ENCODE measurements at regions not wholly inside any gene's neighbourhood (a gene's known extent, or its start where the extent isn't known, plus 50 kb on each side); places are given as distances from the start of the nearest gene placed in this dataset.

DNA sequence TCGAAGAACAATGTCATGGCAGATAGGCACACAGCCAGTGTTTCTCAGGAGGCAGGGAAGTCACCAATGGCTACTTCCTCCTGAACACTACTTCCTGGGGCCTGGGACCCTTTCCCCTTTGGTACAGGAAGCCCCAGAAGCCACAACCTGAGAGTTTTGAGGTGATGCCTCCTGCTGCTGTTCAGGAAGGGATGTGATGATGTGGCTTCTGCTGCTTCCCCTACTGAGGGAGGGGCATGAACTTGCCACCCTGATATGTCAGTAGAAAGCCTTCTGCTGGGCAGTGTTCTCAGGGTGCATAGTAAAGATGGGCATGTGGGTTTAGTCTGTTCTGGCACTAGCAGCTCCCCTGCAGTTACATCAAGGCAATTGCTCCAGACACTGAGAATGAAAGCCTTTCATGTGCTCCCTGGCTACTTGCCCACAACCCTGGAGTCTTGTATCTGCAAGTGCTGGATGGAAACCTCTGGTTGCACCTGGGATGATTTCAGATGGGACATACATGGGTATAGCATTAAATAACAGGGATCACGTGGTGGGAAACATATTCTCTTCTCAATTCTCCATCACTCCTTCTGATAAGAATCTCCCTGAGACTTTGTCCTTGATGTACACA, 69.3 kb downstream of the ADRA2A start:
- TF ChIP-seq NFIC (IDR thresholded peaks at IDR 0.05; ENCODE audit: low read depth, low read length), result no peak
- no peak for TF ChIP-seq JUNB (IDR thresholded peaks at IDR 0.05)
- TF ChIP-seq EGR1 (IDR thresholded peaks at IDR 0.05; ENCODE audit: borderline replicate concordance in 1 of 2, low read depth in 2 of 2, low read length in 2 of 2), result no peak
- ATAC-seq, result no peak
- no peaks in the 10 kb centered on the region for H3K9me3 ChIP-seq (replicated peaks; ENCODE audit: control insufficient read depth, insufficient read depth, low read length)
- 0% methylated on average over 2 of the region's 2 CpGs for WGBS (ENCODE audit: insufficient coverage, insufficient replicate concordance, low lambda C conversion rate, missing lambda C conversion rate)
- ChIA-PET POLR2A (no interaction called here), RAD21 (ENCODE audit: unreplicated experiment) (no interaction called here), CTCF (no interaction called here), SMC1A (ENCODE audit: uncharacterized antibody, unreplicated experiment) (no interaction called here)
- in situ Hi-C loops (cut with MboI) (no loop called here), intact Hi-C loops (cut with micrococcal nuclease; ENCODE audit: unreplicated experiment) (no loop called here)
- no peaks in the 10 kb centered on the region; a peak in 1 of 4 replicates for H3K27me3 ChIP-seq (replicated peaks in 1 of 2; ENCODE audit: control insufficient read depth in 2 of 2, insufficient read depth in 2 of 2, low read length in 1 of 2)
- H4K20me1 ChIP-seq (ENCODE audit: control insufficient read depth, insufficient read depth), result no peaks in the 10 kb centered on the region
- no peaks in the 10 kb centered on the region for H3K79me2 ChIP-seq (ENCODE audit: control insufficient read depth, insufficient read depth, low read length)
- no TSS peak for BruUV-seq (replicated peaks)
- no peak overlapping the region for H2AFZ ChIP-seq (ENCODE audit: control insufficient read depth, low read depth, low read length)
- no peaks in the 10 kb centered on the region for H3K36me3 ChIP-seq (ENCODE audit: control insufficient read depth in 2 of 2, insufficient read depth in 2 of 2, low read length in 1 of 2)
- no peak overlapping the region for H3K4me3 ChIP-seq
- FAIRE-seq, result no peak
- H3K27ac ChIP-seq (ENCODE audit: control insufficient read depth, insufficient read depth), result no peak overlapping the region
- H3K4me1 ChIP-seq (ENCODE audit: control insufficient read depth, insufficient read depth, low read length), result no peaks in the 10 kb centered on the region
- DNase-seq (ENCODE audit: low read depth, low spot score), result no peak
- H3K9ac ChIP-seq (ENCODE audit: control insufficient read depth, insufficient read depth, low read length), result no peak overlapping the region
- H3K4me2 ChIP-seq (ENCODE audit: control insufficient read depth, insufficient read depth), result no peak overlapping the region

DNA sequence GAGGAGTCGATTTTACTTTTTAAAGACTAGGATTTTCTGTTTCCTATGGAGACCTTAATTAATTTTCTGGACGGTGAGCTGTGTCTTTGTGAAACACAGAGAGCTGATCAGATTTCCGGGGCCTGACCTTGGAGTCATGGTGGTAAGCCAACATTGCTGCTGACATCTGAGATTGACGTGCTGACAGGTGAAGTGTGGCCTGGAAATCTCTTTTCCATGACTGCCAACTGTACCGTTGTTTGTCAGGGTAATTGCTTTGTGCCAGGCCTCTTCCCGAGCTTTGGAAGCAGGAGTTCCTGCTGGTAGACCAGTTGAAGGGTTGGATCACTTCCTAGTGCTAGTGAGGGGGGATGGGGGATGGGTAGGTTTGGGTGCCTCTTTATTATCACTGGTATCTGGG, 71.2 kb downstream of the ADRA2A start:
- in situ Hi-C loops (cut with MboI), result no loop called here
- ChIA-PET SMC1A (ENCODE audit: uncharacterized antibody, unreplicated experiment) (interaction anchor here (0.6 kb wide), 1 partner anchor 200 kb away, joined by 3 read pairs; no protein-coding TSS in a partner anchor), CTCF (no interaction called here), RAD21 (ENCODE audit: unreplicated experiment) (no interaction called here), POLR2A (interaction anchor here (0.7 kb wide), 1 partner anchor 364 kb away, joined by 3 read pairs; no protein-coding TSS in a partner anchor)
- DNase-seq (ENCODE audit: low read depth, low spot score) (no peak), FAIRE-seq (no peak), ATAC-seq (no peak)
- H2AFZ ChIP-seq (ENCODE audit: control insufficient read depth, low read depth, low read length), result no peak overlapping the region
- intact Hi-C loops (cut with micrococcal nuclease; ENCODE audit: unreplicated experiment), result no loop called here
- no peaks in the 10 kb centered on the region for H3K27me3 ChIP-seq (replicated peaks in 1 of 2; ENCODE audit: control insufficient read depth in 2 of 2, insufficient read depth in 2 of 2, low read length in 1 of 2)
- H4K20me1 ChIP-seq (ENCODE audit: control insufficient read depth, insufficient read depth), result no peaks in the 10 kb centered on the region
- H3K36me3 ChIP-seq (ENCODE audit: control insufficient read depth in 2 of 2, insufficient read depth in 2 of 2, low read length in 1 of 2), result no peaks in the 10 kb centered on the region
- H3K4me1 ChIP-seq (ENCODE audit: control insufficient read depth, insufficient read depth, low read length), result no peaks in the 10 kb centered on the region
- no TSS peak for BruUV-seq (replicated peaks)
- H3K4me3 ChIP-seq, result no peak overlapping the region
- H3K4me2 ChIP-seq (ENCODE audit: control insufficient read depth, insufficient read depth), result no peak overlapping the region
- no peaks in the 10 kb centered on the region for H3K79me2 ChIP-seq (ENCODE audit: control insufficient read depth, insufficient read depth, low read length)
- H3K9me3 ChIP-seq (replicated peaks; ENCODE audit: control insufficient read depth, insufficient read depth, low read length), result no peaks in the 10 kb centered on the region
- no peak for TF ChIP-seq EED (IDR thresholded peaks at IDR 0.05; ENCODE audit: low read depth)
- TF ChIP-seq, protein P1, sequence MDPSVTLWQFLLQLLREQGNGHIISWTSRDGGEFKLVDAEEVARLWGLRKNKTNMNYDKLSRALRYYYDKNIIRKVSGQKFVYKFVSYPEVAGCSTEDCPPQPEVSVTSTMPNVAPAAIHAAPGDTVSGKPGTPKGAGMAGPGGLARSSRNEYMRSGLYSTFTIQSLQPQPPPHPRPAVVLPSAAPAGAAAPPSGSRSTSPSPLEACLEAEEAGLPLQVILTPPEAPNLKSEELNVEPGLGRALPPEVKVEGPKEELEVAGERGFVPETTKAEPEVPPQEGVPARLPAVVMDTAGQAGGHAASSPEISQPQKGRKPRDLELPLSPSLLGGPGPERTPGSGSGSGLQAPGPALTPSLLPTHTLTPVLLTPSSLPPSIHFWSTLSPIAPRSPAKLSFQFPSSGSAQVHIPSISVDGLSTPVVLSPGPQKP (IDR thresholded peaks at IDR 0.05; ENCODE audit: low read depth, low read length), result no peak
- no peak for TF ChIP-seq BHLHE40 (IDR thresholded peaks at IDR 0.05; ENCODE audit: borderline replicate concordance in 1 of 2, low read depth in 2 of 2, low read length in 1 of 2)
- no peak for TF ChIP-seq TARDBP (IDR thresholded peaks at IDR 0.05; ENCODE audit: borderline replicate concordance)
- TF ChIP-seq CBX5 (IDR thresholded peaks at IDR 0.05; ENCODE audit: low read depth), result no peak
- no peak for TF ChIP-seq SUZ12 (IDR thresholded peaks at IDR 0.05; ENCODE audit: unreplicated experiment)
- TF ChIP-seq DPF2 (IDR thresholded peaks at IDR 0.05), result no peak
- TF ChIP-seq, protein P2, sequence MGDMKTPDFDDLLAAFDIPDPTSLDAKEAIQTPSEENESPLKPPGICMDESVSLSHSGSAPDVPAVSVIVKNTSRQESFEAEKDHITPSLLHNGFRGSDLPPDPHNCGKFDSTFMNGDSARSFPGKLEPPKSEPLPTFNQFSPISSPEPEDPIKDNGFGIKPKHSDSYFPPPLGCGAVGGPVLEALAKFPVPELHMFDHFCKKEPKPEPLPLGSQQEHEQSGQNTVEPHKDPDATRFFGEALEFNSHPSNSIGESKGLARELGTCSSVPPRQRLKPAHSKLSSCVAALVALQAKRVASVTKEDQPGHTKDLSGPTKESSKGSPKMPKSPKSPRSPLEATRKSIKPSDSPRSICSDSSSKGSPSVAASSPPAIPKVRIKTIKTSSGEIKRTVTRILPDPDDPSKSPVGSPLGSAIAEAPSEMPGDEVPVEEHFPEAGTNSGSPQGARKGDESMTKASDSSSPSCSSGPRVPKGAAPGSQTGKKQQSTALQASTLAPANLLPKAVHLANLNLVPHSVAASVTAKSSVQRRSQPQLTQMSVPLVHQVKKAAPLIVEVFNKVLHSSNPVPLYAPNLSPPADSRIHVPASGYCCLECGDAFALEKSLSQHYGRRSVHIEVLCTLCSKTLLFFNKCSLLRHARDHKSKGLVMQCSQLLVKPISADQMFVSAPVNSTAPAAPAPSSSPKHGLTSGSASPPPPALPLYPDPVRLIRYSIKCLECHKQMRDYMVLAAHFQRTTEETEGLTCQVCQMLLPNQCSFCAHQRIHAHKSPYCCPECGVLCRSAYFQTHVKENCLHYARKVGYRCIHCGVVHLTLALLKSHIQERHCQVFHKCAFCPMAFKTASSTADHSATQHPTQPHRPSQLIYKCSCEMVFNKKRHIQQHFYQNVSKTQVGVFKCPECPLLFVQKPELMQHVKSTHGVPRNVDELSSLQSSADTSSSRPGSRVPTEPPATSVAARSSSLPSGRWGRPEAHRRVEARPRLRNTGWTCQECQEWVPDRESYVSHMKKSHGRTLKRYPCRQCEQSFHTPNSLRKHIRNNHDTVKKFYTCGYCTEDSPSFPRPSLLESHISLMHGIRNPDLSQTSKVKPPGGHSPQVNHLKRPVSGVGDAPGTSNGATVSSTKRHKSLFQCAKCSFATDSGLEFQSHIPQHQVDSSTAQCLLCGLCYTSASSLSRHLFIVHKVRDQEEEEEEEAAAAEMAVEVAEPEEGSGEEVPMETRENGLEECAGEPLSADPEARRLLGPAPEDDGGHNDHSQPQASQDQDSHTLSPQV (IDR thresholded peaks at IDR 0.05), result no peak
- H3K27ac ChIP-seq (ENCODE audit: control insufficient read depth, insufficient read depth), result no peak overlapping the region
- no peak overlapping the region for H3K9ac ChIP-seq (ENCODE audit: control insufficient read depth, insufficient read depth, low read length)
- WGBS (ENCODE audit: insufficient coverage, insufficient replicate concordance, low lambda C conversion rate, missing lambda C conversion rate), result 16% methylated on average over 6 of the region's 6 CpGs
